ENCODE measurements at regions not wholly inside any gene's neighbourhood (a gene's known extent, or its start where the extent isn't known, plus 50 kb on each side); places are given as distances from the start of the nearest gene placed in this dataset.

- 44% methylated on average over 1 of the region's 5 CpGs for WGBS (ENCODE audit: insufficient coverage)
- Mint-ChIP-seq H3K4me3 (no peak overlapping the region), H3K9me3 (ENCODE audit: insufficient read depth) (peaks cover 3% of the 10 kb centered on the region), H3K27me3 (no peaks in the 10 kb centered on the region), H3K27ac (no peak overlapping the region), H3K4me1 (no peaks in the 10 kb centered on the region)
- H3K4me2 ChIP-seq (replicated peaks; ENCODE audit: low read depth, low read length, poor library complexity, severe bottlenecking): no peak overlapping the region
- no peak overlapping the region for H2AFZ ChIP-seq (ENCODE audit: insufficient read depth, low read depth, low read length, poor library complexity, severe bottlenecking)
- no peaks in the 10 kb centered on the region for H4K20me1 ChIP-seq (ENCODE audit: control insufficient read depth, insufficient read depth, low read length, poor library complexity, severe bottlenecking)
- intact Hi-C loops (cut with micrococcal nuclease): no loop called here
- no peak overlapping the region for H3K4me3 ChIP-seq (ENCODE audit: control extremely low read depth in 1 of 5, extremely low read depth in 1 of 5, insufficient read depth in 1 of 5, low read depth in 2 of 5, low read length in 4 of 5)
- no peak for TF ChIP-seq CTCF (IDR thresholded peaks at IDR 0.05)
- TF ChIP-seq EZH2 (IDR thresholded peaks at IDR 0.05; ENCODE audit: borderline replicate concordance, insufficient read depth, low read depth, low read length, poor library complexity, severe bottlenecking): no peak
- no peak for DNase-seq
- H3K9me3 ChIP-seq (ENCODE audit: control extremely low read depth in 1 of 3, control insufficient read depth in 2 of 3, insufficient read depth in 1 of 3, low read length in 2 of 3): peaks cover 0 to 12% (median 5%) of the 10 kb centered on the region in 3 donors
- H3K27me3 ChIP-seq (replicated peaks in 1 of 4; ENCODE audit: control extremely low read depth in 1 of 4, control insufficient read depth in 3 of 4, insufficient read depth in 4 of 4, low read length in 3 of 4): no peaks in the 10 kb centered on the region
- no peak overlapping the region for H3K9ac ChIP-seq (ENCODE audit: low read length)
- ATAC-seq (ENCODE audit: low read depth): no peak
- no peaks in the 10 kb centered on the region for H3K4me1 ChIP-seq (ENCODE audit: control insufficient read depth in 2 of 2, insufficient read depth in 2 of 2, low read length in 2 of 2)
- POLR2A ChIA-PET: no interaction called here
- no peak overlapping the region for H3K27ac ChIP-seq (ENCODE audit: low read length in 2 of 2)
- no peaks in the 10 kb centered on the region for H3K36me3 ChIP-seq (replicated peaks in 1 of 2; ENCODE audit: control extremely low read depth in 1 of 2, control insufficient read depth in 1 of 2, extremely low read depth in 1 of 2, insufficient read depth in 2 of 2, low read length in 1 of 2)
- H3K79me2 ChIP-seq (ENCODE audit: control insufficient read depth, insufficient read depth, low read length): no peaks in the 10 kb centered on the region
- CTCF ChIA-PET: no interaction called here
Measured at GRCh38 chr18:30072609-30073385, 969.7 kb downstream of the DSC3 start.

GRCh38 chr18:30066288-30066687 is 976.3 kb downstream of the DSC3 start:
- WGBS (ENCODE audit: insufficient coverage): no CpG with 5 or more reads among the region's 3 CpGs
- no peak for ATAC-seq (ENCODE audit: low read depth)
- no peak overlapping the region for H3K27ac Mint-ChIP-seq
- no peaks in the 10 kb centered on the region for H3K9me3 ChIP-seq (ENCODE audit: control extremely low read depth in 1 of 3, control insufficient read depth in 2 of 3, insufficient read depth in 1 of 3, low read length in 2 of 3)
- H3K27me3 ChIP-seq (replicated peaks in 1 of 4; ENCODE audit: control extremely low read depth in 1 of 4, control insufficient read depth in 3 of 4, insufficient read depth in 4 of 4, low read length in 3 of 4): no peaks in the 10 kb centered on the region
- DNase-seq: no peak
- no peaks in the 10 kb centered on the region for H4K20me1 ChIP-seq (ENCODE audit: control insufficient read depth, insufficient read depth, low read length, poor library complexity, severe bottlenecking)
- CTCF ChIA-PET: no interaction called here
- H2AFZ ChIP-seq (ENCODE audit: insufficient read depth, low read depth, low read length, poor library complexity, severe bottlenecking): no peak overlapping the region
- no peak overlapping the region for H3K4me3 ChIP-seq (ENCODE audit: control extremely low read depth in 1 of 5, extremely low read depth in 1 of 5, insufficient read depth in 1 of 5, low read depth in 2 of 5, low read length in 4 of 5)
- H3K9me3 Mint-ChIP-seq (ENCODE audit: insufficient read depth): no peaks in the 10 kb centered on the region
- no peak overlapping the region for H3K4me3 Mint-ChIP-seq
- no peak overlapping the region for H3K27ac ChIP-seq (ENCODE audit: low read length in 2 of 2)
- no peaks in the 10 kb centered on the region for H3K4me1 Mint-ChIP-seq
- H3K27me3 Mint-ChIP-seq: no peaks in the 10 kb centered on the region
- TF ChIP-seq EZH2 (IDR thresholded peaks at IDR 0.05; ENCODE audit: borderline replicate concordance, insufficient read depth, low read depth, low read length, poor library complexity, severe bottlenecking) (no peak), CTCF (IDR thresholded peaks at IDR 0.05) (no peak)
- no peaks in the 10 kb centered on the region for H3K36me3 ChIP-seq (replicated peaks in 1 of 2; ENCODE audit: control extremely low read depth in 1 of 2, control insufficient read depth in 1 of 2, extremely low read depth in 1 of 2, insufficient read depth in 2 of 2, low read length in 1 of 2)
- H3K4me2 ChIP-seq (replicated peaks; ENCODE audit: low read depth, low read length, poor library complexity, severe bottlenecking): no peak overlapping the region
- POLR2A ChIA-PET: no interaction called here
- no peaks in the 10 kb centered on the region for H3K4me1 ChIP-seq (ENCODE audit: control insufficient read depth in 2 of 2, insufficient read depth in 2 of 2, low read length in 2 of 2)
- intact Hi-C loops (cut with micrococcal nuclease): no loop called here
- no peaks in the 10 kb centered on the region for H3K79me2 ChIP-seq (ENCODE audit: control insufficient read depth, insufficient read depth, low read length)
- no peak overlapping the region for H3K9ac ChIP-seq (ENCODE audit: low read length)

Data from B cell (primary cell).